Prostate gland (tissue), 2 donors: ENCODE measurements at regions not wholly inside any gene's neighbourhood (a gene's known extent, or its start where the extent isn't known, plus 50 kb on each side); places are given as distances from the start of the nearest gene placed in this dataset.

Source experiments
- POLR2A ChIP-seq: fragments of 450-650 bp; IDR thresholded peaks from one replicate; pipeline ENCODE4 v1.6.1; 2016; ENCODE audit warnings: antibody characterized with exemption, mild to moderate bottlenecking
- POLR2AphosphoS5 ChIP-seq: sonication (generic); formaldehyde crosslinking; IDR thresholded peaks from one replicate; pipeline ENCODE4 v1.6.1; 2017; ENCODE audit warnings: antibody characterized with exemption
- TF ChIP-seq, protein P1 (sequence below), 4 experiments: fragments of 200-600 bp in 2 of 4; fragments of 450-650 bp in 2 of 4; sonication (generic) in 2 of 4; IDR thresholded peaks; 1 replicate in 3 of 4; 2 replicates in 1 of 4; pipeline ENCODE4 v1.5.1; 2016 to 2019; ENCODE audit warnings: antibody characterized with exemption in 4 of 4, mild to moderate bottlenecking in 2 of 4, moderate library complexity in 2 of 4

- TF ChIP-seq, protein P1, sequence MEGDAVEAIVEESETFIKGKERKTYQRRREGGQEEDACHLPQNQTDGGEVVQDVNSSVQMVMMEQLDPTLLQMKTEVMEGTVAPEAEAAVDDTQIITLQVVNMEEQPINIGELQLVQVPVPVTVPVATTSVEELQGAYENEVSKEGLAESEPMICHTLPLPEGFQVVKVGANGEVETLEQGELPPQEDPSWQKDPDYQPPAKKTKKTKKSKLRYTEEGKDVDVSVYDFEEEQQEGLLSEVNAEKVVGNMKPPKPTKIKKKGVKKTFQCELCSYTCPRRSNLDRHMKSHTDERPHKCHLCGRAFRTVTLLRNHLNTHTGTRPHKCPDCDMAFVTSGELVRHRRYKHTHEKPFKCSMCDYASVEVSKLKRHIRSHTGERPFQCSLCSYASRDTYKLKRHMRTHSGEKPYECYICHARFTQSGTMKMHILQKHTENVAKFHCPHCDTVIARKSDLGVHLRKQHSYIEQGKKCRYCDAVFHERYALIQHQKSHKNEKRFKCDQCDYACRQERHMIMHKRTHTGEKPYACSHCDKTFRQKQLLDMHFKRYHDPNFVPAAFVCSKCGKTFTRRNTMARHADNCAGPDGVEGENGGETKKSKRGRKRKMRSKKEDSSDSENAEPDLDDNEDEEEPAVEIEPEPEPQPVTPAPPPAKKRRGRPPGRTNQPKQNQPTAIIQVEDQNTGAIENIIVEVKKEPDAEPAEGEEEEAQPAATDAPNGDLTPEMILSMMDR (IDR thresholded peaks at IDR 0.05), result no peak
- no peak for TF ChIP-seq POLR2A
- no peak for TF ChIP-seq POLR2AphosphoS5
Measured at GRCh38 chr11:98734686-98735085, 286.1 kb upstream of the CNTN5 start.
